HG03135 (cell line): ENCODE measurements at regions not wholly inside any gene's neighbourhood (a gene's known extent, or its start where the extent isn't known, plus 50 kb on each side); places are given as distances from the start of the nearest gene placed in this dataset.

Source experiments
- ATAC-seq: cut with Tn5 transposase; IDR thresholded peaks from one replicate; pipeline ENCODE4 v1.9.1; 2021; ENCODE audit warnings: mild to moderate bottlenecking, moderate library complexity; ENCODE audit not compliant: unreplicated experiment

DNA sequence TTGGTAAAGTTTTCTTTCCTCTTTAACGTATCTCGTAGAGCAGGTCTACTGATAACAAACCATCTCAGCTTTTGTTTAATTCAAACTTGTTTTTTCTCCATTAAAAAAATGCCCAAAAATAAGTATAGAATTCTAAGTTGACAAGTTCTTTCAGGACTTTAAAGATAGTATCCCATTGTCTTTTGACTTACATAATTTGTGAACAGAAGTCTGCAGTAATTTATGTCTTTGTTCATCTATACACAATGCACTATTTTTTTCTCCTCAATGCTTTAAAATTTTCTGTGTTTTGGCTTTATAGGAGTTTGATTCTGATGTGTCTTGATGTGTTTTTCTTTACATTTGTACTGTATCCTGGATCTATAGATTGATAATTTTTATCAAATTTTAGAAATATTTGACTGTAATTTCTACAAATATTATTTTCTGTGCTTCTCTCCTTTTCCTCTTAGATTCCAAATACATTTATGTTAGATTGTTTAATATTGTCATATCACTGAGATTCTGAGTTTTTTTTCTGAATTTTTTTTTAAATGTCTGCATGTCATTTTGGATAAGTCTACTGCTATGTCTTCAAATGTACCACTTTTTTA lies 143.3 kb downstream of the FTCDNL1 start:
- ATAC-seq = no peak

DNA sequence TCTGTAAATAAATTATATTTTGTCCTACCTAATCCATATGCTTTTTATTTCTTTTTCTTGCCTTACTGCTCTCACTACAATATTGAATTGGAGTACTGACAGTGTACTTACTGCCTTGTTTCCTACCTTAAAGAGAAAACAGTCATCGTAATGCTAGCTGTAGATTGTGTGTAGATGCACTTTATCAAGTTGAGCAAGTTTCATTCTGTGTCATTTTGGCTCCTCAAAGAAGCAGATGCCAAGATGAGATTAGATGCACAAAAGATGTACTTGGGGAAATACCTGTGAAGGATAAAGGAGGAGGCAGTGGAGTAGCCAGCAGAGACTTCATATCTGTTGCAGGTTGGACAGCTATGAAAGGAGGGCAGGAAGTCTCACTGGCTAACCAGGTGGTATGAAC lies 145.5 kb downstream of the FTCDNL1 start:
- ATAC-seq = no peak

DNA sequence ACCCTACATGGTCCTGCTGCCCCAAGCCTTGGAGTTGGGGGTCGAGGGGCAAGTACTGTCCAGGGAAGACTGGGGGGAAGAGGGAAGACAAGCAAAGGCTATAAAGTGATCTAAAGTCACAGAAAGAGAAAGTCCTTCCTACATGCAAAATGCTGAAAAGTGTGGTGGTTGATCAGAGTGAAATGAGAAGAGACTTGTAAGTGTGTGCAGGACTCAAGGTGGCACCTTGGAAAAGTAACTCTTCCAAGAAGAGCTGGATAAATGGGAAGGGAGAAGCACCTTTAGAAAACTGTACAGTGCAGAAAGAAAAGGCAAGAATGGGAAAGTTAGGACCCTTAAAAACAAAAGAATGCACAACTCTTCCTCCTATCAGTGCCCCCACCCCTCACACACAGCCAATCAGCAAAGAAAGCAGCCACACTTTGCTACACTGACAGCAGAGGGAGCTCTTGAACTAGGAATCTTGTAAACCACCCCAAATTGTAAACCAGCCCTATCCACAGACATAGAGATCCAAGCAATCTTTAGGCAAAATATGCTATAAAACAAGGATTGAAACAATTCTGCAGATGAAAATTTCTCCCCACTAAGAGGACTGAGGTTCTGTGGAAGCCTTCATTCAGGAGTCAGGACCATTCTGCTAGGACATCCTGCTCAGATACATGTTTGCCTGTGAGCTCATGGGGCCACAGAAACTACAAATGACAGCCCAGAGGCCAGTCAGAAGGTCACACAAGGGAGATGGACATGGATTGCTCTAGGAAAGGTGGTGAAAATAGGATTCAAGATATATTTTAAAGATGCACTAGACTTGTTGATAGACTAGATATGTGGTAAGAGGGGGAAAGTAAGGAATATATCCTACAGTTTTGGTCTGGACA lies 146.4 kb downstream of the FTCDNL1 start:
- ATAC-seq = no peak

DNA sequence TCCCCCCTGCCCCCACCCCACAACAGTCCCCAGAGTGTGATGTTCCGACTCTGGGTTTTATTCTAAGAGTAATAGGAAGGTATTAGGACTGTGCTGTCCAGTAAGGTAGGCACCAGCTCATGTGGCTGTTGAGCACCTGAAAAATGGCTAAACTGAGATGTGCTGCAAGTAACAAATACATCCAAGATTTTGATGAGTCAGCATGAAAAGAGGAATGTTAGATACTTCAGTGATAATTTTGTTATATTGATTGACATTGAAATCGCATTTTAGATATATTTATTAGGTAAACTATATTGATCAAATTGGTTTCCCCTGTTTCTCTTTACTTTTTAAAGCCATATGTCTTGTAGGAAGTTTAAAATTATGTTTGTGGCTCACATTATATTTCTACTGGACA lies 147.8 kb downstream of the FTCDNL1 start:
- no peak for ATAC-seq

DNA sequence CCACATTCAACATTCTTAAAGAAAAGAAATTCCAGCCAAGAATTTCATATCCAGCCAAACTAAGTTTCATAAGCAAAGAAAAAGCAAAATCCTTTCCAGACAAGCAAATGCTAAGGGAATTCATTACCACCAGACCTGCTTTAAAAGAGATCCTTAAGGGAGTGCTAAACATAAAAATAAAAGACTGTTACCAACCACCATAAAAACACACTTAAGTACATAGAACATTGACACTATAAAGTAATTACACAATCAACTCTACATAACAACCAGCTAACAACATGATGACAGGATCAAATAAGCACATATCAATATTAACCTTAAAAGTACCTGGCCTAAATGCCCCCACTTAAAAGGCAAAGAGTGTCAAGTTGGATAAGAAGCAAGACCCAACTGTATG lies 153.5 kb downstream of the FTCDNL1 start:
- no peak for ATAC-seq

DNA sequence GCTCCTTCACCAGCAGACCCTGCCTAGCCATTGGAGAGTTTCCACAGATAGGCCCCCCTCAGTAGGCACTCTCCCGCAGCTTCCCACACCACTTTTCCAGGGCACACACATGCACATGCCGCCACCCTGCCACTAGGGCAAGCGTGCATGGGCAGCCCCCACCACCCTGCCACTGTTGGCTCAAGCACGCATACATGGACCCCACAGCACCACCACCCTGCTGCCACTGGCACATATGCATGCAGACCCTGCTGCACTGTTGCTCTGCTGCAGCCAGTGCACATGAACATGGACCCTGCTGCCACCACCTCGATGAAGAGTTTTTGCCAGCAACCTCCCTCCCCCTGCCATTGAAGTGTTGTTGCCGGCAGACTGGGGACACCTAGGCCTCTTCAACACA lies 154.9 kb downstream of the FTCDNL1 start:
- no peak for ATAC-seq

DNA sequence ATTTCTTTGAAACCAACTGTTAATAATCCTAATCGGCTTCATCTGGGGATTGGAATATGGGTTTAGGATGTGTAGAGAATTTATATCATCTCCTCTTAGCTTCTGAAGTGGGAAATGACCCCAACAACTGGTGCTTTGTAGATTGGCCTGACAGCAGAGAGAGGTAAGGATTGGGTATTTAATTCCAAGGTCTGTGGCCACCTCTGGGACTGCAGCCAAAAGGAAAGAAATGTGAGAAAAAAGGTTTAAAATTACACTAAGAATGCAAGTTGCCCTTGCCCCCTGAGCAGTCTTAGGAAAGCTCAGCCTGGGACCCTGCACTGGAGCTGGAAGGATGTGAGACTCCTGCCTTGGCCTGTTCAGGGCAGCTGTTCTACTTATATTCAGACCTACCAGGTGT lies 157.1 kb downstream of the FTCDNL1 start:
- ATAC-seq = no peak

DNA sequence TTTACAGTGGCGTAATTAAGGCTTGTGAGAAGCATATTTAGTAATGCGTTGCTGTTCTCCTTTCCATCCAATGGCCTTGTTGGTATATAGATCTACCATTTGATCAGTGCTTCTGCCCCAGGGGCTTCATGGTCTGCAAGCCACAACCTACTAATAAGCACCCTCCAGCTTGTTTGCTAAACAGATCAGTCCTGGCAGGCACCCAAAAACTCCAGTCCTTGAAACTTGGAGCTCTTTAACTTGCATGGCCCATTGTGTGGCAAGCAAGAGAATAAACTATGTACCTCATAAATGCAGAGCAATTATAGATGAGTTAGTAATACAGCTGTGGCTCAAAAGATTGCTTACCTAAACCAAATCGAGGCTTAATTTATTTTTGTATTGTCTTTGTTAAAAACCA lies 158.5 kb downstream of the FTCDNL1 start:
- no peak for ATAC-seq

DNA sequence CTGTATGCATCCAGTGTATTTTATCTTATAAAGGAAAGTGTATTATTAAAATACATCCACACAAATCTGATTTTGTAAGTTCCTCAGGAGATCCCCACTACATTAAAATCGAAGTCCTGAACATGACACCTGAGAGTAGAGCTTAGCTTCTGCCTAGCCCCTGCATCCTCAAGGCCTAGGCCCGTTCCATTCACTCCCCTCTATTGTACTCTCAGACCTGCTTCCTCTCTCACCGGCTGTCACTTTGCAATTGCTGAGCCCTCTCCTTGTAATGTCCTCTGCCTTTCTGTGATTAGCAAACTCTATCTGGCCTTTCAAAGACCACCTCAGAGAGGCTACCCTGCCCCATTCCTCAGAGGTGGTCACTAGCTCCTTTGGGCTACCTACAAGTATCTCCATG lies 160.8 kb downstream of the FTCDNL1 start:
- ATAC-seq = no peak

DNA sequence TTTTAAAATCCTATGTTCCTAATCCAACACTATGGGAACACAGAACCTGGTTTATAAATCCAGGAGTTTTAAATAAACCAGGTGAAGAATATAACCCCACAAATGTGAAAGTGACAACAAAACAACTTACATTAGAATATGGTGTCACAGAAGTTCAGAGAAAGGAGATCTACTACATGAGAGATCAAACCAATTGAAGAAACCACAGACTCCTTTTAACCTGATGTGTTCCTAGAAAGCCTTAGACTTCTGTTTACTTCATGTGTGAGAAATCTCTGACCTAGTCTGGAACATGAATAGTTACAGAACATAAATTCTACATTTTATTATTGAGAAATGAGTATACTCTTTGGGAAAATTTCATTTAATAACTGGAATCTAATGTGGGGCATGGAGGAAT lies 165.3 kb downstream of the FTCDNL1 start:
- no peak for ATAC-seq

DNA sequence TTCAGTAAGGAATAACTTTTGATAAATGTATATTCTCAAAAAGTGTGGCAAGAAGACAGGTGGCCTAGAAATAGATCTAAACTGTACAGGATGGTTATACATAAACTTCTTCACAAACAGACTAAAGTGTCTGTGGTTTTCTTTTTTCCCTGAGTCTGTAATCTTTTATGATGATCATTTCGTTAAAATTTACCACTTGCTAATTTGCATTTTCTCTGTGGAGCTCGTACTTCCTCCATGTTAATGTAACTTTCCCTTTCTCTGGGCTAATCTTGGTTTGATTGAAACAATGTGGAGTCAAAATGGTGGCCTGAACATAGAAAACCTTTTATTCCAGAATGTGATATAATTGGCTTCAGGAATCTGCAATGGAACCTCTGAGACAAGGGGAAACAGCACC lies 166.2 kb downstream of the FTCDNL1 start:
- ATAC-seq = no peak

DNA sequence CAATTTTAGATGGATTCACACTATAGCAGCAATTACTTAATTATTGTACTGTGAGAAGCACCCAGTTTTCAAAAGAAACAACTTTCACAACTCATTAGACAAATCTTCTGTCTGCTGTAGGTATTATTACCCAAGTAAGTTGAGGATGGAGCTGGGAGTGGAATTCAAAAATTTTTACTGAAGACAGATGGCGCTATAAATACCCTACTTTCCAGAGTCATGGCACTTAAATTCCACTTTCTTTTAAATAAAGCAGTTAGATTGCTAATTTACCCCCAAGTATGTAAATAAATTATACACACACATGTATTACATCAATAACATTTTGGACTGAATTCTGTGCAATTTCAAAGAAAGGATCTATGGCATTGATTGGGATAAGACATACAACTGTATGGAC lies 166.8 kb downstream of the FTCDNL1 start:
- no peak for ATAC-seq

DNA sequence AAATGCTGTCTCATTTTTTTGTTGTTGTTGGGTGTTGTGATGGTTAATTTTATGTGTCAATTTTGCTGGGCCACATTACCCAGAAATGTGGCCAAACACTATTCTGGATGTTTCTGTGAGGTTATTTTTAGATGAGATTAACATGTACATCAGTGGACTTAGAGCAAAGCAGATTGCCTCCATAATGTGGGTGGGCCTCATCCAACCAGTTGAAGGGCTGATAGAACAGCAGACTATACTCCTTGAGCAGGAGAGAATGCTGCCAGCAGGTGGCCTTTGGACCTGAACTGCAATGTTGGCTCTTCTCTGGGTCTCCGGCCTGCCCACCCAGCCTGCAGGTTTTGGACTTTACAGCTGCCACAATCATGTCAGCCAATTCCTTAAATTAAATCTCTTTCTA lies 169.0 kb downstream of the FTCDNL1 start:
- no peak for ATAC-seq

DNA sequence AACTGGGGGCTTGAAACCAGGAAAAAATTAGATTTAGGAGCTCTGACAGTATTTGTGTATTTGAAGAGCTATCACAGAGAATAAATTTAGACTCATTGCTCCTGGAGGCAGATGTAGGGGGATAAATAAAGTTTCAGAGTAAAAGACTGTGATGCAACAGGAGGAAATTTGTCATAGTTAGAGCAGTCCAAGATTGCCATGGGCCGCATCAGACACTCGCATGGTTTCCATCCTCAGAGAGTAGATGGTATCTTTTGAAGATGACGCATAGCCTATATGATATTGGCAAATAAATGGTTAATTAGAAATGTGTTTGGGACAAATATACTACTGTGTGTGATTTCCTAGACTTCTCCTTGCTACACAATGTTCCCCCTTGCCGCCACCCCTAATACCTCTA lies 170.5 kb downstream of the FTCDNL1 start:
- no peak for ATAC-seq

DNA sequence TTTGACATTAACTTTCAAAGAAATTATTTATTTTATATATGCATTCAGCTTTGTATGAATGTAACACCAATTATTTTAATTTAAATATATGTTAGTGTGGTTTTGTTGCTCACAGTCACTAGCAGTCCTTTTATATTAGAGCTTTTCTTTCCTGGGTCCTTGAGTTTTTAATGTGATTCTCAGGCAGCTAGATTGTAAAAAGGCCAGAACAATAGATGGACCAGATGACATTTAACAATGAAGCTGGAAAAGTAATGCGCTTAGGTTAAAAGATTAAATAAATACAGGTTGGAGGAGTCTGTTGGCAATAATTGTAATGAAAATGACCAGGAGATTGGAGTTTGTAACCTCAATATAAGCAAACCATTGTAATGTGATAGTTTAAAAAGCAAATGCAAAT lies 171.1 kb downstream of the FTCDNL1 start:
- no peak for ATAC-seq

DNA sequence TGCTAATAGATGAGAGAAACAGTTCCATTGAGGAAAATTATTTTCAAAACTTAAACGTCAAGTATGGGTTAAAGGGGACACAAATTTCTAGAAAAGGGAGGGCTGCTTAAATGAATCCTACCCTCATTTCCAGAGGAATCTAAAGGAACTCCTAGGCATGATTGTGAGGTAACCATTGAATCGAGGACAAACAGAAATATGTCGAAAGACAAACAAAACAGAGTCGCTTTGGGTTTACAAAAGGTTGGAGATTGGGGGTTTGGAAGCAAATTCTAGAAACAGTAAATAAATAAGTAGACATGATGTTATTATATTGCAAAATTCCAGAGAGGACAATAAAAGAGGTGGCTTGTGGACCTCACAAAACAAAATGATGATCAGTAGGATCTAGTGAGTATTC lies 173.1 kb downstream of the FTCDNL1 start:
- ATAC-seq = no peak

DNA sequence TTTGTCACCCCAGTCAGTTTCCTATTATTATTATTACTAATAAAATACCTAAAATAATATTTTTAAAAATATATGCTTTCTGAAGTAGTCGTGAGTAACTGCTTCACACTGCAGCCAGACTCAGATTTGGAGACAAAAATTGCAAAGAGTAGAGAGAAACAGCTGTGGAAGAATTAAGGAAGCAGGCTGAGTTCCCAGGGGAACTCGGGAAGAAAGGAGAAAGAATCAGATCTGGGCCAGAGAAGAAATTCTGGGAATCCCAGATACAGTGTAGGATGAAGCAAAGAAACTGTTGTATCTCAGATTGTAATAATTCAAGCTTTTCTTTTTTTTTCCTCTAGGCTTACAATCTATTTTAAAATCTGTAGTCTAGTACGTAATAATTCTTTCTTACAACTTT lies 182.3 kb downstream of the FTCDNL1 start:
- ATAC-seq = no peak

DNA sequence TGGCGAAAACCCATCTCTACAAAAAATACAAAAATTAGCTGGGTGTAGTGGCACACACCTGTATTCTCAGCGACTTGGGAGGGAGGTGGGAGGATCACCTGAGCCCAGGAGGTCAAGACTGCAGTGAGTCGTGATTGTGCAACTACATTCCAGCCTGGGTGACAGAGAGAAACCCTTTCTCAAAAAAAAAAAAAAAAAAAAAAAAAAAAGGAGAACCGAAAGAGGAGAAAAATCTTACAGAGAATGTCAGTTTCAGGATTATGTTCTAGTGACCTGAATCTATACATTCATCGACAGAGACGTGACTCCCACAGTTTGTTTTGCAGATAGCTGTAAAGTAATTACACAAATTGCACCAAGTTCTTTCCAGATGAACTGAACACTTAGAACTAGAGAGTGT lies 187.8 kb downstream of the FTCDNL1 start:
- no peak for ATAC-seq

DNA sequence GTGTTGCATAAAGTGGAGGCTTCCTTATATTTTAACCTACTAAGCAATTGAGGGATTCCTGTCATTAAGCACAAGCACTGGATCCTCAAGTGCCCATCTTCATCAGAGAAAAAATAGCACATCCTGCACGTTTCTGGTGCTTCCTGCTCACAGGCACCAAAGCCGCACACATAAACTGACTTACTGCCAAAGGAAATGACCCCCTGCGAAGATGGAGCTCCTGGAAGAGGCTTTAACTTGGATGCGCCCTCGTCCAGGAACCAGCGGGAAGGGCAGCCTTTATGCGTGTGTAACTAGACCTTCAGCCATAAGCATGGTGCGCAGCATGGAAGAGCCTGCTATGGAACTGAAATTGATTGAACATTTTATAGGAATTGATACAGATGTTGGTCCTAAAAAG lies 188.7 kb downstream of the FTCDNL1 start:
- no peak for ATAC-seq

DNA sequence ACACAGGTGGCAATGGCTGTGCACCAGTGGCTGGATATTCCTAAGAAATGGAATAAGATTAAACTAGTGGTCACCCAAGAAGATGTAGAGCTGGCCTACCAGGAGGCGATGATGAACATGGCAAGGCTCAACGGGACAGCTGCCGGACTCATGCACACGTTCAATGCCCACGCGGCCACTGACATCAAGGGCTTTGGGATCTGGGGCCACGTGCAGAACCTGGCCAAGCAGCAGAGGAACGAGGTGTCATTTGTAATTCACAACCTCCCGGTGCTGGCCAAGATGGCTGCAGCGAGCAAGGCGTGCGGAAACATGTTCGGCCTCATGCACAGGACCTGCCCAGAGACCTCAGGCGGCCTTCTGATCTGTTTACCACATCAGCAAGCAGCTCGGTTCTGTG lies 190.8 kb downstream of the FTCDNL1 start:
- no peak for ATAC-seq

DNA sequence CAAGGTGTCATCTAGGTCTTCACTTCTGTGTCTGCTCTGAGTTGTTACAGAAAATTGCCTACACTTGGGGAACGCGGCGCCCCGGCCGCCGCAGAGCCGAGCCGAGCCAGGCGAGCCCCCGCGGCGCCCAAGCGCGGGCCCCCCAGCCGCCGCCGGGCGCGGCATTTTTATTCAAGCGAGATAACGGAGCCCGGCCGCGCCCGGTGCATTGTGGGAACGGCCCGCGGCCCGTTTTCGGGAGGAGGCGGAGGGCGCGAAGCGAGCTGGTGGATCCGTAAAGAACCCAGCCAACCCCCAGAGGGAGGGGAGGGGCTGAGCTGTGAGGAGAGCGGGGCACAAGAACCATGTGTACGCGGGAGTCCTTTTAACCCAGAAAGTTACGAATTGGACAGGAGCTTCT lies 191.8 kb downstream of the FTCDNL1 start:
- no peak for ATAC-seq

DNA sequence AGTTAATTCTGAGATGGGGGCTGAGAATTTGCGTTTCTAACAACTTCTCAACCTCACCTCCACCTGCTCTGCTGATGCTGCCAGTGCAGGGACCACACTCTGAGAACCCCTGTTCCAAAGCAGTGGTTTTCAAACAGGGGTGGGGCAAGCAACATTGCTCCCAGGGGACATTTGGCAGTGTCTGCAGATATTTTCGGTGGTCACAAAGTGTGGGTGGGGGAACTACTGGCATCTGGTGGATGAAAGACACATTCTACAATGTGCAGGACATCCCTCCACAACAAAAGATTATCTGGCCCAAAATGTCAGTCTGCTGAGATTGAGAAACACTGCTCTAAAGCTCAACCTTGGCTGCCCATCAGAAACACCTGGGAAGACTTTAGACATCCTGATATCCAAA lies 188.7 kb upstream of the SATB2 start:
- peak; percentile 88 for ATAC-seq

DNA sequence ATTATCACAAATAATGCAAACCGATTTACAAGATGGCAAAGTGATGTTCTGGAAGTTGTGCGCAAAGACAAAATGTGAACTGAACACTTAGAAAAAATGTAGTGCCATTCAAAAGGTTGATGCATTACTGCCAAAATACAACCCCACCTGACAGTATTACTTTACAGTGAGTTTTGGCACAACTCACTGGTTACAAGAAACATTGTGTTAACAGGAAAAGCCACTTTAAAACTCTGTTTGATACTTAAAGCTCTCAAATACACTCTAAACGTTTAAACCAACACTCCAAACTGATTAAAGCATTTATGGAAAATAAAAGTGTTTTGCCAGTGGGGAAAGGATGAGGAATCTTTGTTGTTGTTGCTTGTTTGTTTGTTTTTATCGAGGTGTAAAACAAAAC lies 173.4 kb upstream of the SATB2 start:
- no peak for ATAC-seq
